RWPE1 (cell line): ENCODE measurements at regions not wholly inside any gene's neighbourhood (a gene's known extent, or its start where the extent isn't known, plus 50 kb on each side); places are given as distances from the start of the nearest gene placed in this dataset.

Source experiments
- CTCF ChIA-PET: fragments of 350-600 bp; sonication (Branson Sonifier 250); formaldehyde crosslinking; extraction: SDS; loops from one replicate; lab custom pipeline; 2021; lab: Yijun Ruan, JAX
- POLR2A ChIA-PET: fragments of 400-600 bp; formaldehyde crosslinking; extraction: SDS; loops from one replicate; lab custom pipeline; 2020; ENCODE audit warnings: antibody characterized with exemption; ENCODE audit not compliant: low non-redundant PET; lab: Yijun Ruan, JAX
- DNase-seq: peaks from one replicate; pipeline ENCODE4 v3.0.0; 2012; ENCODE audit warnings: low spot score
- H3K27ac ChIP-seq: fragments of 450-650 bp; 2 replicates; pipeline ENCODE4 v1.5.1; 2017
- TF ChIP-seq, protein P1 (sequence below): fragments of 450-650 bp; conservative IDR thresholded peaks from 2 replicates; pipeline ENCODE4 v1.5.1; 2017; ENCODE audit warnings: low read depth, mild to moderate bottlenecking

DNA sequence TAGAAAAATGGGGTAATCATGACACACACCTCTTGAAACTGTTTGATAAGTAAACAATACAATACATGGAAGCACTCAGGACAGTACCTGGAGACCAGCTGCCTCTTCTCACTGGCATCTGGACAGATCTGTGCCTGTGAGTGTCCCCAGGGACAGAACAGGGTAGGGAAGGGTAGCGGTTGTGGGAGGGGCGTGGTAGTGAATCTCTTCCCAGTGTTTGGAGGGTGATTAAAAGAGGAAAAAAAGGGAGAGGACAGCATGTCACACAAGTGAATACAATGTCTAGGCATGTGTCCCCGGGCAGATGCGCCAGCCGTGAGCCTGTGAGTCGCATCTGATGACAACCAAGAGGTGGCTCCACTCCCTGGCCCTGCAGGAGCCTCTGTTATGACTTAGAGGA lies 138.8 kb upstream of the MSX1 start:
- DNase-seq = no peak
- TF ChIP-seq, protein P1, sequence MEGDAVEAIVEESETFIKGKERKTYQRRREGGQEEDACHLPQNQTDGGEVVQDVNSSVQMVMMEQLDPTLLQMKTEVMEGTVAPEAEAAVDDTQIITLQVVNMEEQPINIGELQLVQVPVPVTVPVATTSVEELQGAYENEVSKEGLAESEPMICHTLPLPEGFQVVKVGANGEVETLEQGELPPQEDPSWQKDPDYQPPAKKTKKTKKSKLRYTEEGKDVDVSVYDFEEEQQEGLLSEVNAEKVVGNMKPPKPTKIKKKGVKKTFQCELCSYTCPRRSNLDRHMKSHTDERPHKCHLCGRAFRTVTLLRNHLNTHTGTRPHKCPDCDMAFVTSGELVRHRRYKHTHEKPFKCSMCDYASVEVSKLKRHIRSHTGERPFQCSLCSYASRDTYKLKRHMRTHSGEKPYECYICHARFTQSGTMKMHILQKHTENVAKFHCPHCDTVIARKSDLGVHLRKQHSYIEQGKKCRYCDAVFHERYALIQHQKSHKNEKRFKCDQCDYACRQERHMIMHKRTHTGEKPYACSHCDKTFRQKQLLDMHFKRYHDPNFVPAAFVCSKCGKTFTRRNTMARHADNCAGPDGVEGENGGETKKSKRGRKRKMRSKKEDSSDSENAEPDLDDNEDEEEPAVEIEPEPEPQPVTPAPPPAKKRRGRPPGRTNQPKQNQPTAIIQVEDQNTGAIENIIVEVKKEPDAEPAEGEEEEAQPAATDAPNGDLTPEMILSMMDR = no peak
- ChIA-PET POLR2A (no interaction called here), CTCF (no interaction called here)
- H3K27ac ChIP-seq = no peak overlapping the region

DNA sequence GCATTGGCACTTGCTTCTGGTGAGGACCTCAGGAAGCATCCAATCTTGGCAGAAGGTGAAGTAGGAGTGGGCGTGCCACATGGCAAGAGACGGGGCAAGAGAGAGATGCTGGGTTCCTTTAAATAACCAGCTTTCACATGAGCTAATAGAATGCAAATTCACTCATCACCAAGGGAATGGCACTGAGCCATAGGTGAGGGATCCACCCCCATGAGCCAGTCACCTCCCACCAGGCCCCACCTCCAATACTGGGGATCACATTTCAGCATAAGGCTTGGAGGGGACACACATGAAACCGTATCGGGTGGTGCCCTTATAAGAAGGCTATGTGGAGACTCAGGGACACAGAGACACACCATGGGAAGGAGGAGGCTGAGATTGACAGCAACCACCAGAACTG lies 140.0 kb upstream of the MSX1 start:
- ChIA-PET POLR2A (no interaction called here), CTCF (no interaction called here)
- no peak overlapping the region for H3K27ac ChIP-seq
- DNase-seq = no peak
- TF ChIP-seq, protein P1 = no peak

DNA sequence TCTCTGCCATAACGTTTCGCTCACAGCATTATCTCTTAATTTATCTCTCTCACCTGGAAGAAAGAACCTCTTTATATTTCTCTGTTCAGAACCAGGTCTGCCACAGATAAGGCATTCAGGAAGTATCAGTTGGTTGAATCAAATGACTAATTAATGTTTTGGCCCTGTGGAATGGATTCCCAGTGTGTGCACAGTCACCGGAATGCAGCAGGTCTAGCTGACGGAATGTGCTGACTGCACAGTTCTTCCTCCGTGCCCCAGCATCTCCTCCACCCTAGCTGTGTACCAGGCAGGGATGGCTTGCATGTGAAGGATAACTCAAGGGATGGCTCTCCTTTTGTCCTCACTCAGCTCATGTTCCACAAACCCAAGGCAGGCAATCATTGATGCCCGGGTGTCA lies 141.8 kb upstream of the MSX1 start:
- peak; percentile 8 for DNase-seq
- TF ChIP-seq, protein P1 = no peak
- POLR2A ChIA-PET = no interaction called here
- CTCF ChIA-PET = no interaction called here
- H3K27ac ChIP-seq = no peak overlapping the region

DNA sequence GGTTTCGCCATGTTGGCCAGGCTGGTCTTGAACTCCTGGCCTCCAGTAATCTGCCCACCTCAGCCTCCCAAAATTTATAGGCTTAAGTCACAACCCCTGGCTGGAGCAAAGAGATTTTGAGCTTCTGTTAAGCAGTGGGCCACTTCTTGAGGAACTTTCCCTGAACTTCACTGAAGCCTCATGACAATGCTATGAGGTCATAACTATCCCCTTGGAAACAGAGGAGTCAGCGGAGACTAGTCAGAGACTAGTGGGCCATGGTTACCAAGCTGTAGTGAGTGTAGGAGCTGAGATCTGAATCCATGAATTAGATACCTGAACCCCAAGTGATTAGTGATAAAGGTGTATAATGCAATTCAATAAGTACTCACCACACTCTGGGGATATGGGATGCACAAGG lies 145.1 kb upstream of the MSX1 start:
- no peak for DNase-seq
- TF ChIP-seq, protein P1 = no peak
- CTCF ChIA-PET = no interaction called here
- POLR2A ChIA-PET = no interaction called here
- H3K27ac ChIP-seq = no peak overlapping the region

DNA sequence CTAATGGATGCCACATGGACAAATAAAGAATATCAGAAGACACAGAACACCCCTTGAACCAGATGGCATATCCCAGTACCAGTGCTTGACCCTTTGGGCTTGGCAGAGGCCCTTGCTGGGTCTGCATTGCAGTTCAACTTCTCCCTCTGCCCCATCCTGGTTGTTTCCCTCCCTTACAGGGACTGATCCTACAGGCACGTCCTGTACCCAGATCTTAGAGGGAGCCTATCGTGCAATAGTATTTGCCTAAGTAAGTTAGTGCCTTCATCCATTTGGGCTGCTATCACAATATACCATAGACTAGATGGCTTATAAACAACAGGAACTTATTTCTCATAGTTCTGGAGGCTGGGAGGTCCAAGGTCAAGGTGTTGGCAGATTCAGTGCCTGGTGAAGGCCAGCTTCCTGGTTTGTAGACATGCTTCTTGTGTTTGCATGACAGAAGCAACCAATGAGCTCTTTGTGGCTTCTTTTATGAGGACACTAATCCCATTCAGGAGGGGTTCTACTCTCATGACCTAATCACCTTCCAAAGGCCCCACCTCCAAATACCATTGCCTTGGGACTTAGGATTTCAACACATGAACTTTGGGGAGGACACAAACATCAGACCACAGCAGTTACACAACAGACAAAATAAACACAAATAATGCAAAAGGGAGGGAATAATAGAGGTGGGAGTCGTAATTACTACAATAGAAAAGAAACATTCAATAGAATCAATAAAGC lies 146.5 kb upstream of the MSX1 start:
- ChIA-PET CTCF (no interaction called here), POLR2A (no interaction called here)
- TF ChIP-seq, protein P1 = no peak
- DNase-seq = no peak
- H3K27ac ChIP-seq = no peak overlapping the region

DNA sequence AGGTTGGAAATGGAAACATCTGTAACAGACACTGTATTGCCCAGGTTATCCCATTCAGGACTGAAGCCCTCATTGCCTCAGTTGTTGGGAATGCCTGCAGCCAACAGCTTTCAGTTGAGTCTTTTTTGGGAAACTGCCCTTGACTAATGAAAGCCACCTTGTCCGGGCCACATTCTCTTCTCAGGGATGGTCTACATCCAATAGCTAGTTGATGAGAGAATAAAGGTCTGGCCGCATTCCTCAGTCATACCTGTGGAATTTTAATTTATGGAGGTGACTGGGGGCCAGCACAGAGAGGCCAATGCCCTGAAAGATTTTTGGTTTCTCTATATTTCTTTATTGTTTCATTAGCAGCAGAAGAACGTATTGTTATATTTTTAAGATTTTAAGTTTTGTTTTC lies 147.6 kb upstream of the MSX1 start:
- CTCF ChIA-PET = interaction anchor here (0.9 kb wide), 1 partner anchor 50 kb away, joined by 3 read pairs; no protein-coding TSS in a partner anchor

More for the DNA sequence above, 147.6 kb upstream of the MSX1 start:
- POLR2A ChIA-PET = no interaction called here
- no peak overlapping the region for H3K27ac ChIP-seq
- DNase-seq = no peak
- TF ChIP-seq, protein P1 = no peak
